OCI-LY3 (cell line): ENCODE measurements at regions not wholly inside any gene's neighbourhood (a gene's known extent, or its start where the extent isn't known, plus 50 kb on each side); places are given as distances from the start of the nearest gene placed in this dataset.

Experiments used
- CTCF ChIP-seq: fragments of 200-600, 300-600 bp; sonication (generic); IDR thresholded peaks from 2 replicates; pipeline ENCODE4 v1.5.1; 2014; ENCODE audit warnings: antibody characterized with exemption, low read length, low read depth
- EZH2phosphoT487 ChIP-seq: fragments of 200-600 bp; shearing (Covaris generic); IDR thresholded peaks from 2 replicates; pipeline ENCODE4 v1.6.1; 2018; ENCODE audit warnings: antibody characterized with exemption, mixed run types, low read depth

GRCh38 chr4:19187096-19187495 lies 1064.6 kb upstream of the SLIT2 start:
- TF ChIP-seq CTCF = no peak
- no peak for TF ChIP-seq EZH2phosphoT487
